ENCODE measurements at regions not wholly inside any gene's neighbourhood (a gene's known extent, or its start where the extent isn't known, plus 50 kb on each side); places are given as distances from the start of the nearest gene placed in this dataset.

DNA sequence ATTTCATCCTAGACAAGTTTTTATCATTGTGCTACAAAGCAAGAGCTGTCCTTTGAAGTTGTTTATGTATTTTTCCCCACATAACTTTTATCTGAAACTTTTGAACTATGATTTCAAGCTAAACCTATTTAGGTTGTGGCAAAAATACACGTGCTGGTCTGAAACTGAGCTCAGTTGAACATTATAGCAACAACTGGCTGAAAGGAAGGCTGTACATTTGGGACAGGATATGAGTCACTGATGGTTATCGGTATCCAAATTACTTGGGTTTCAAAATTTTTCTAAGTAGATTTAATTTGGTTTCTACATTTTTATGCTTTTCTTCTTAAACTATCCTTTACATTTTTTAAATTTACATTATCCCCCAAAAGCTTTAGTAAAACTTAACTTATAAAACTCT lies 627.3 kb upstream of the NUDT12 start:
- ChIA-PET CTCF (no interaction called here), POLR2A (no interaction called here)

DNA sequence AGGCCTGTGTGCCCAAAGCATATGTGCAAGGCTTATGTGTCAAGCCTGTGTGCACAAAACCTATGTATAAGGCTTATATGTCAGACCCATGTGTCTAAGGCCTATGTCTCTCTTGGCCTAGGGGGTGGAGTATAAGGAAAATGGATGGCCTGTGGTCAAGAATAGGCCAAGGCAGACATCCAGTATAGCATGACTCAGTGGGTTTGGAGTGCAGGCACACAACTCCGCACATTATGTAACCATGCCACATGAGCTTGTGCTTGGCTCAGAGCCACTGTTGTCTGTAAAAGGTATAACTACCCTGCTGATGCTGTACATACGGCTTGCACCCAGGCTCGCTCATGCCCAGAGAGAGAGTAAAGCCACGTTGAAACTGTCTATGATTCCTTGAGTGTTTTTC lies 626.4 kb upstream of the NUDT12 start:
- POLR2A ChIA-PET, result no interaction called here

DNA sequence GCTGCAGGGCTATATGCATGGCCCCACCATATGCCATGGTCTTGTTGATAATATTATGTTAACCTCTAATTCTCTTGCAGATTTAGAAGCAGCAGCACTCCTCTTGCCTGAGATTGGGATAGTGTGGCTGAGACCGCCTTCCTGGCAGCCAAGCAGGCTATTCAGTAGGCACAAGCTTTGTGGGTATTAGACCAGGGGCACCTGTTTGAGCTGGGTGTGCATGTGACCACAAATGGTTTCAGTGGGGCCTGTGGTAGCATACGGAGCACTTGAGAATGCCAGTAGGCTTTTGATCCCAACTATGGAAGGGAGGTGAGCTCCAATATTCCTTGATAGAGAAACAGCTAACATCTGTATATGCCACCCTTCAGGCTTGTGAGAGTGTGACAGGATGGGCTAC lies 625.1 kb upstream of the NUDT12 start:
- ChIA-PET POLR2A (no interaction called here), CTCF (no interaction called here)

More for the DNA sequence above, 626.4 kb upstream of the NUDT12 start:
- CTCF ChIA-PET, result no interaction called here

DNA sequence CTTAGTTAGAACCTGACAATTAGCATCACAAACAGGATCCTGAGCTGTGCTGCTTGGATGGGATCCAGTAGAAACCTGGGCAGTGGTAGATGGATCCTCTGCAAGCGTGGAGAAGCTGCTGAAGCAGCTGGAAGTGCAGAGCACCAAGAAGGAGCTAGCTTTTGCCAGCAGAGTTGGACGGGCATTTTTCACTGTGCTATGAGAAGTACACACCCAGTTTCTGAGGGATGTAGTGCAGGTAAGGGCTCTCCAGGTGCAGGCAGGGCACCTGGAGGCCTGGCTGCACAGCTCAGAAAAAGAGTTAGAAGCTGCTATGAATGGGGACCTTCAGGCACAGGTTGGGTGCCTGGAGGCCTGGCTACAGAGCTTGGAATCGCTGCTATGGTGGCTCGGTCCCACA lies 623.9 kb upstream of the NUDT12 start:
- POLR2A ChIA-PET, result no interaction called here

DNA sequence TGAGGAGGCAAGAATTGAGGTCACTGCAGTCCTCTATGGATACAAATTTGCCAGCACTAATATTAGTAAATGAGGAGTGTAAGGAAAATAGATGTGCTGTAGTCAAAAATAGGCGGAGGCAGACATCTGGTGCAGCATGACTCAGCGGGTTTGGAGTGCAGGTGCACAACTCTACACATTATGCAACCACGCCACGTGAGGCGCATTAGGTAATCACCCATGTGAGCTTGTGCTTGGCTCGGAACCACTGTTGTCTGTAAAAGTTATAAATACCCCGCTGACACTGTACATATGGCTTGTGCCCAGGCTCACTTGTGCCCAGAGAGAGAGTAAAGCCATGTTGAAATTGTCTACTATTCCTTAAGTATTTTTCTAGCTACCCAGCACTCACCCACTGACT lies 623.5 kb upstream of the NUDT12 start:
- POLR2A ChIA-PET, result no interaction called here
- CTCF ChIA-PET, result no interaction called here

More for the DNA sequence above, 623.9 kb upstream of the NUDT12 start:
- CTCF ChIA-PET, result no interaction called here

DNA sequence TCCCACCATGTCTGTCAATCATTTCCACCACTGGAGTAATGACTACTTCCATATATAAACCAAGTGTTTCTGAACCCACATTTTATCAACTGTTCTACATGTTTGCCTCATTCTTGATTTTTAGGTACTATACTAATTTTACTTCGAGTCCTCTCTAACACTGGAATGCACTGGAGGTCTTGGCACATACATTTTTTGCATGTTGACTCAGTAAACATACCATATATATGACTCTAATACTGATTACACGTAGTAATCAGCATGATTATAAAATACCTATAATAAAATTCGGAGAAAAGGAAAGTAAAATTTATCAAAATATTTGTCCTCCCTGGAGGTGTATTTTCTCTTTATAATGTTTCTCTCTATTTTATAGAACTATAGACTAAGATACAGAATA lies 621.7 kb upstream of the NUDT12 start:
- ChIA-PET CTCF (no interaction called here), POLR2A (no interaction called here)

DNA sequence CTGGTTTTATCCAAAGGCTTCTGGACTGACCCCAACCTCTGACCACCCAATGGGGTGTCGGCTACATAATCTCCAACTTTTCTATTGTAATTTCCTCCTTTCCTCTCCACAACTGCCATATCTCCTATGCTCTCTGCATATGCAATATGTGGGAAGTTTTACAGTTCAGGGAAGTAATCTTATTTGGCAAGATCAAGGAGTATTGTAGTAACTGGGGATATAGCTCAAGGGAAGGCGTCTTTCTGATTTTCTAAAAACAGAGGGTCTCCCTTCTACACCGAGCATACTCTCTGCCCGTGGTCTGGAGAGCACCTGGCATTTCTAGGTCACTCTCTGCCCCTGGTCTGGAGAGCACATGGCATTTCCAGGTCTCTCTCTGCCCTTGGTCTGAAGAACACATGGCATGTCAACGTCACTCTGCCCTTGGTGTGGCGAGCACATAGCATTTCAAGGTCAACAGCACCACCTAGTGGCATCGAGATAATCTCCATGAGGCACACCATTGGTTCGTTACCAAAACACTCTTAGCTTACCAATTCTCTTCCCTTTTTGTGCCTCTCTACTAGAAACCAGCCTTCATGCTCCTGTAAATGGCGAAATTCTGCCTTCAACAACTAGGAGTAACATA lies 616.4 kb upstream of the NUDT12 start:
- POLR2A ChIA-PET, result no interaction called here
- CTCF ChIA-PET, result no interaction called here

DNA sequence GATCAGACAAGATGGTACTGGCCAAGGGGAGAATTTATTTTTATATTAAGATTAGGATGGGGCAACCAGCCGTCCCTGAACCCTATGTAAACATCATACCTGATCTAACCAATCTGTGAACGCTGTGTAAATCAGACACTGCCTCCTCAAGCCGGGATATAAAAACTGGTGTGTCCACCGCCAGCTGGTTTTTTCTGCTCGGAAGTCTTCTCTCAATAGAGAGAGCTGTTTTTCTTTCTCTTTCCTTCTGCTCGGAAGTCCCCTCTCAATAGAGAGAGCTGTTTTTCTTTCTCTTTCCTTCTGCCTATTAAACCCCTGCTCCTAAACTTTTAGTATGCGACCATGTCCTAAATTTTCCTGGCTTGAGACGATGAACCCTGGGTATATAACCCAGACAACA lies 615.5 kb upstream of the NUDT12 start:
- ChIA-PET POLR2A (no interaction called here), CTCF (no interaction called here)

DNA sequence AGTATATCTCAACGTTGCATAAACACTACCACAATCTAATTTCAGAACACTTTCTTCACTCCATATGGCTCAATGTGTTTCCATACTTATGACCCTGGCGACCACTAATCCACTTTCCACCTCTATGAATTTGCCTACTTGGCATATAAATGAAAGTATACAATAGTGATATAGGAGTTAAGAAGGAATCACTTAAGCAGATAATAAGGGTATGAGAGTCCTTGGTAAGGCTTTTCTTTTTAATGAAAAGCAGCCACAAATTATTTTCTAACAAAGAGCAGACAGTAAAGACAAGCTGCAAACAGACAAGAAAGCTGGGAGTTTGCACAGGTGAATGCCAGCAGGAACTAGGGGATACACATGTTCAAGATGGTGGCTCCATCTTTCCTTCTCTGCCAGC lies 615.1 kb upstream of the NUDT12 start:
- ChIA-PET POLR2A (no interaction called here), CTCF (no interaction called here)

DNA sequence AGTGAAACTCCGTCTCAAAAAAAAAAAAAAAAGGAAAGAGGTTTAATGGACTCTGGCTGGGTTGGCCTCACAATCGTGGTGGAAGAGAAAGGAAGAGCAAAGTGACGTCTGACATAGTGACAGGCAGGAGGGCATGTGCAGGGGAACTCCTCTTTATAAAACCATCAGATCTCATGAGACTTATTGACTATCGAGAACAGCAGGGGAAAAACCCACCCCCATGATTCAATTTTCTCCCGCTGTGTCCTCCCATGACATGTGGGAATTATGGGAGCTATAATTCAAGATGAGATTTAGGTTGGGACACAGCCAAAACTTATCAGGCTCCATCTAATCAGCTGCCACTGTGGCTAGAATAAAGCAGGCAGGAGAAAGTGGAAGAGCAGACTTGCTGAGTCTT lies 610.4 kb upstream of the NUDT12 start:
- ChIA-PET CTCF (no interaction called here), POLR2A (no interaction called here)

DNA sequence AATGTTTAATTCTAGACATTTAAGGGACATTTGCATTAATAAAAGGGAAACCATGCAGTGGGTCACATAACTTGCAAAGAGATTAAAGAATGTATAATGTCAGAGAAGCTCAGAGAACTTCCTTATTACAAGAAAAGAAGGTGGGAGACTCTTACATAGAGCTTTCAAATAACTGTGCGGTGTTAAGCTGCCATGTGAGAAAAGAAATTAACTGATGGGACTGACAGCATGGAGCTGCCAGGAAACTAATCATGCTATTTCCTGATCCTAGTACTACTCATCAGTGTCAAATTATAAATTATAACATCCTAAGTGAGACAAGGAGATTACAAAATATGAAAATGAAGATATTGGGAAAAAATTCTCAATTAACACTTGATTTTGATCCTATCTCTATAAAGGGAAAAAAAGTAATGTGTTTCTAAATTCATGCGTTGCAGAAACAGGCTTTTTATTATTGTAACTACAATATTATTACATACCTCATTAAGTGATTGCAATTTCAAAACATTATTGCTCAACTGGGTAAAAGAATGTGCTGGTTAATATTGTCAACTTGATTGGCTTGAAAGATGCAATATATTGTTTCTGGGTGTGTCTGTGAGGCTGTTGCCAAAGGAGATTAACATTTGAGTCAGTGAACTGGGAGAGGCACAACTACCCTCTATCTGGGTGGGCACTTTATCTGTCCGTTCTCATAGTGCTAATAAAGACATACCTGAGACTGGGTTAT lies 609.5 kb upstream of the NUDT12 start:
- CTCF ChIA-PET, result no interaction called here
- POLR2A ChIA-PET, result no interaction called here

DNA sequence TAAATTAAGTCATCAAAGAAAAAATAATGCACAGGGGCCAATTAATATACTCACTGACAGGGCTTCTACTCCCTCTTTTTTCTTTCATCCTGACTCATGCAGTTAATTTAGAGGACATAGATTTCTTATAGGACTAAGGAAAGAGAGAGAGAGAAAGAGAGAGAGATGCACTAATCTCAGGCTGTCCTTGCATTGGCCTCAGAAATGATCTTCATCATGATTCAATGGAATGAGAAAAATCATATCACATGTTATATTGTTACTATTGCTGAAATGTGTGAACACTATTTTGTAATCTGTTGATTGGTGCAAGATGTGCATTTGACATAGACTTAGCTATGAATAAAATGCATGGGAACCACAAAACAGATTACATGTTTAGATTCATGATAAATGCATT lies 608.3 kb upstream of the NUDT12 start:
- ChIA-PET POLR2A (no interaction called here), CTCF (no interaction called here)

DNA sequence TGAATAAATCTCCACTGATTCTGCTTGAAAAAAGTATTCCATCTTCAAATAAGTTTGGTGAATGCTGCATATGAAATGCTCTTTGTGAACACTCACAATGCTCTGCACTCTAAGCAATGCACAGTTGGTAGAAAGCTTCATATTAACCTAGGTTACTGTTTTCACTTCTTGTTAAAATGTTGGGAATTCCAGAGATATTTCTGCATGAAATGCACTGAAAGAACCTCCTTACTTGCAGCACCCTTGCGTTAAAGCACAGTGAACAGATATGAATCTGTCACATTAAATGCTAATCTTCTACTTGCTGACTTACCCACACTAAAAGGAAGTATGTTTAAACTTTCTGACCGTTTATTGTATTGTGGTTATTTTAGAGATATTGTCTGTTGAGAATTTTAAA lies 584.1 kb upstream of the NUDT12 start:
- CTCF ChIA-PET, result no interaction called here
- POLR2A ChIA-PET, result no interaction called here

DNA sequence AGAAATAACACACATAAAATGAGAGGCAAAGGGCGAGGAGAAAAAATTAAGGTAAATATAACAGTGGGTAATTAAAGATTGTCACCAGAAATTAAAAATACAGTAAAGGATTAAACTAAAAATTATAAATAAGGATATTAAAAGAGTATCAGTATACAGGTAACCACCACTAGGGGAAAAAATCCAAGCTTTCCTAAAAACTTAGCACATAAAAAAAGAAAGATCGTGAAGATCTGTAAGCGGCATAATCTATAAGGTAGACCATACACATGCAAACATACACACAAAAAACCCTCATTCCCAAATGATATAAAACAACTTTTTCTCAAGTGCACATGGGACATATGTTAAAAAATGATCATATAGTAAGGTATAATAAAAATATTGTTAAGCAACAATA lies 577.3 kb upstream of the NUDT12 start:
- CTCF ChIA-PET, result no interaction called here
- POLR2A ChIA-PET, result no interaction called here

DNA sequence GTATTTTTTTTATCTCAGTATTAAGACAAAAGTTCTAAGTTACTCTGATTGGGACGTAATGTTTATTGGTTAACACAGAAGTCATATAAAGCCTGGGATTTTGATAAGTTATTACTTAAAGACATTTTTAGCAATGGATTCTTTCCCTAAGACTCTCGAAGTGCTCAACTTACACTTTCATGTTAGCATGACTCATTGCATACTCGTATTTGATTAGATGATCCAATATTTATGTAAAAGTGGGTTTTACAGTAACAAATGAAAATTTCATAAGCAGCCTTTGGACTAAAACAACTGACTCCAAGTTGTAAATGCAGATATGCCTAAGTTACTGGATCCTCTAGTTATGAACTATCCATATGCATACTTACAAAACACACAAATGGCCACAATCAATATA lies 567.7 kb upstream of the NUDT12 start:
- POLR2A ChIA-PET, result no interaction called here
- CTCF ChIA-PET, result no interaction called here

DNA sequence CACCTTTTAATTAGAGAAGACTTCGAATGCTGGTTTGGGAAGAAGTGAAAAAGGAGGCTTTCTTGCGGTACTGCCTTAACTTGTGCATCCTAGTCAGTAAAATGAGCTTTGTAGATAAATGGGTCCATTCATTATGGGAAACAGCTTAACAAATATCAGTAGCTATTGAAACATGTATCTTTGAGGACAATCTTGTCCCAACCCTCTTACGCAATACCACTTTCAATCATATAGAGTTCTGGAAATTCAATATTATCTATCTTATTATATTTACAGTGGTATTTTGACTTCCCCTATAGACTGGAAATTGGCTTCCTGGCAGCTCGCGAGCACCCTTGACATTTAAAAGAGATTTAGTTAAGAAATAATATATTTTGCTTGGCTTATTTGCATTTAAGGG lies 565.8 kb upstream of the NUDT12 start:
- CTCF ChIA-PET, result no interaction called here
- POLR2A ChIA-PET, result no interaction called here

DNA sequence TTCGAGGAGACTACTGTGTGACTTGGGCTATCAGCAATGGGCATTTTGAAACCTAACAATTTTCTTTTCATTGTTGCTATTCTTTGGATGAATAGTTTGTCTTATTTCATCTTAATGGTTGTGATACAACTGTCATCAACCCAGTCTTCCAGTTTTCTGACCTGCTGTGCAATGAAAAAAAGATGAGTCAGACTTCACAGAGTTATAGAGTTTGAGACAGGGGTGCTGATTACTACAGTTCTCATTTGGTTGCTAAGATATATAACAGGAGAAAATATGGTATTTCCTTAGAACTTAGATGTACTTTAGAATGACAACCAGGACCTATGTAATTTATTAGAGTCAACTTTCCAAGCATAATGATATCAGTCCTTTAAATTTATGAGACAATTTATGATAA lies 564.4 kb upstream of the NUDT12 start:
- ChIA-PET POLR2A (no interaction called here), CTCF (no interaction called here)

DNA sequence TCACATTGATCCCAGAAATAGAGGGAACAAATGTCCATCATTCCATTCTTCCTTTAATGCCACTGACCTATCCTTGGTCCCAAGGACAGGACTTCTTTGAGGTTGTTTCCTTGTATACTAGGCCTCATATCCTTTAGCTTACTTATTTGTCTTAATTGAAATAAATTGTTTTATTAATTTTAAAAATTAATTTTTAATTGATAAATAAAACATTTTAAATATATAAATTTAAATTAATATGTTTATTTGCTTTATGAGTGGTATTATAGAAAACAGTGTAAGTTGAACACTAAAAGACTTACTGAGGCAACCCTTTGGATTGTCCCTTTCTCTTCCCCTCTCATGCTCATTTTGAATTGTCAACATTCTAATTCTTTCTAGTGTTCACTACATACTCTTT lies 556.9 kb upstream of the NUDT12 start:
- CTCF ChIA-PET, result no interaction called here
- POLR2A ChIA-PET, result no interaction called here

DNA sequence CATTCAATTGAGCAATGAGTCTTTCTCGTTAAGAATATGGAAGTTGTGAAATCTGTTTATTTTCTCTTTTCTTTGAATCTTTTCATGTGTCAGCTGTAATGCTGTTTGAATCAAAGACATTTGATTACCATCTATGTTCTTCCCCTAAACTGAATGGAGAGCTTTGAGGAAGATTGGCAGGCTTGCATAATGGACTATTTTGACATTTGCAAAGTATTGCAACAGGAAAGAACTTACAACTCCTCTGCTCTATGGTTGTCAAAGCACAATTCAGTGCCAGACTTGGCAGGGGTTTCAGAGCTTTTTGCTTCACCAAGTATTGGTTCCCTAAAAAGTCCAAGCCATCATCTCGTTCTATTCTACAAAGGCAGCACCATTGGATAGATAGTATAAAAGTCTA lies 549.0 kb upstream of the NUDT12 start:
- ChIA-PET CTCF (no interaction called here), POLR2A (no interaction called here)

DNA sequence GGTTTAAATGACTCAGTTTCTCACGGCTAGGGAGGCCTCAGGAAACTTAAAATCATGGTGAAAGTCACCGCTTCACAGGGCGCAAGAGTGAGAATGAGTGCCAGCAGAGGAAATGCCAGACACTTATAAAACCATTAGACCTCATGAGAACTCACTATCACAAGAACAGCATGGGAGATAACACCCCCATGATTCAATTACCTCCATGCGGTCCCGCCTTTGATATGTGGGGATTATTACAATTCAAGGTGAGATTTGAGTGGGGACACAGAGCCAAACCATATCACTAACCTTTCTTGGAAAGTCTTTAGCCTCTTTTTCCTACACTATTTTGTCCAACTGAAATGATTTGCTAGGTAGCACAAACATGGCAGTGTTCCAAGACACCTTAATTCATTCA lies 533.9 kb upstream of the NUDT12 start:
- ChIA-PET CTCF (no interaction called here), POLR2A (no interaction called here)

DNA sequence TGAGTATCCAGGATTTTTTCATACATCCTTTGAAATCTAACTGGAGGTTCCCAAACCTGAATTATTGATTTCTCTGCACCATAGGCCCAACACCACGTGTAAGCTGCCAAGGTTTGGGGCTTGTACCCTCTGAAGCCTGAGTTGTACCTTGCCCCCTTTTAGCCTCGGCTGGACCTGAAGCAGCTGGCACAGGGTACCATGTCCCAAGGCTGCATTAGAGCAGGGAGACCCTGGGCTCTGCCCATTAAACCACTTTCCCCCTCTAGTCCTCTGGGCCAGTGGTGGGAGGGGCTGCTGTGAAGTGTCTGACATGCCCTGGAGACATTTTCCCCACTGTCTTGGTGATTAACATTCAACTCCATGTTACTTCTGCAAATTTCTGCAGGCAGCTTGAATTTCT lies 532.9 kb upstream of the NUDT12 start:
- CTCF ChIA-PET, result no interaction called here
- POLR2A ChIA-PET, result no interaction called here

DNA sequence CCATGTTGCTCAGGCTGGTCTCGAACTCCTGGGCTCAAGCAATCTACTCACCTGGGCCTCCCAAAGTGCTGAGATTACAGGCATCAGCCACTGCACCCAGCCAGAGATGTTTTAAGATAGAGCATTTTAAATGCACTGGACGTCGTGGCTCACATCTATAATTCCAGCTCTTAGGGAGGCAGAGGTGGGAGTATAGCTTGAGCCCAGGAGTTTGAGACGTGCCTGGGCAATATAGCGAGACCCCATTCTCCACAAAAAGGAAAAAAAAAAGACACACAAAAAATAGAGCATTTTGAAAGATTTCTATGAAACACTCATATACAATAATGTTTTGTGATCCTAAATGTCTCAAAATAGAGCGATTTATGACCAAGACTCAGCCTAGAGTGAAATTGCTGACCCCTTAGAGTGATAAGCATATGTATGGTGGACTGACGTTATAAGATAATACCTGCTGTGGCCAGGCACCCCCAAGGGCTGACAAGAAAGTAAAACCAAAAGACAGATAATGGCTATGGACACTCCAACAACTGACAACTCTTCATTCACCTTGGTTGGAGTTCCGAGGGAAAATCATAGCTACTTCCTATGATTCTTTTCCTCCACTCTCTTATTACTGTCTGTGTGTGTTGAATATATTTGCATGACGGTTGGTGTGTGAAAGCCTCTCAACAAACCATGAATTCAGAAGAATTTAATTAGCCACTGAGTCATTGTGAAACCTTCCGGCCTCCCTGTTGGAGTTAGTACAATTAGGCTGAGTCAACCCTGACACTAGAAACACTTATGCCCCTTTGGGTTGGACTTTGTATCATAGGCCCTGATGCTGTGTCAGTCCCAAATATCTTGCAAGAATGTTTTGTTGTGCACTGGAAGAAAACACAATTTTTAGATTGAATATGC lies 526.5 kb upstream of the NUDT12 start:
- POLR2A ChIA-PET, result no interaction called here
- CTCF ChIA-PET, result no interaction called here
